ENCODE measurements at regions not wholly inside any gene's neighbourhood (a gene's known extent, or its start where the extent isn't known, plus 50 kb on each side); places are given as distances from the start of the nearest gene placed in this dataset.

GRCh38 chr6:15779726-15780125 is 116.9 kb upstream of the DTNBP1 start:
- no peak for TF ChIP-seq POLR2A (IDR thresholded peaks at IDR 0.05)
- TF ChIP-seq, protein P1, sequence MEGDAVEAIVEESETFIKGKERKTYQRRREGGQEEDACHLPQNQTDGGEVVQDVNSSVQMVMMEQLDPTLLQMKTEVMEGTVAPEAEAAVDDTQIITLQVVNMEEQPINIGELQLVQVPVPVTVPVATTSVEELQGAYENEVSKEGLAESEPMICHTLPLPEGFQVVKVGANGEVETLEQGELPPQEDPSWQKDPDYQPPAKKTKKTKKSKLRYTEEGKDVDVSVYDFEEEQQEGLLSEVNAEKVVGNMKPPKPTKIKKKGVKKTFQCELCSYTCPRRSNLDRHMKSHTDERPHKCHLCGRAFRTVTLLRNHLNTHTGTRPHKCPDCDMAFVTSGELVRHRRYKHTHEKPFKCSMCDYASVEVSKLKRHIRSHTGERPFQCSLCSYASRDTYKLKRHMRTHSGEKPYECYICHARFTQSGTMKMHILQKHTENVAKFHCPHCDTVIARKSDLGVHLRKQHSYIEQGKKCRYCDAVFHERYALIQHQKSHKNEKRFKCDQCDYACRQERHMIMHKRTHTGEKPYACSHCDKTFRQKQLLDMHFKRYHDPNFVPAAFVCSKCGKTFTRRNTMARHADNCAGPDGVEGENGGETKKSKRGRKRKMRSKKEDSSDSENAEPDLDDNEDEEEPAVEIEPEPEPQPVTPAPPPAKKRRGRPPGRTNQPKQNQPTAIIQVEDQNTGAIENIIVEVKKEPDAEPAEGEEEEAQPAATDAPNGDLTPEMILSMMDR (IDR thresholded peaks at IDR 0.05), result no peak

Data from prostate gland (tissue), 2 donors.